Fibroblast of skin of right quadriceps (primary cell): ENCODE measurements at regions not wholly inside any gene's neighbourhood (a gene's known extent, or its start where the extent isn't known, plus 50 kb on each side); places are given as distances from the start of the nearest gene placed in this dataset.

ENCODE experiments used
- DNase-seq: peaks from one replicate; pipeline ENCODE4 v3.0.0-alpha.2; 2013

DNA sequence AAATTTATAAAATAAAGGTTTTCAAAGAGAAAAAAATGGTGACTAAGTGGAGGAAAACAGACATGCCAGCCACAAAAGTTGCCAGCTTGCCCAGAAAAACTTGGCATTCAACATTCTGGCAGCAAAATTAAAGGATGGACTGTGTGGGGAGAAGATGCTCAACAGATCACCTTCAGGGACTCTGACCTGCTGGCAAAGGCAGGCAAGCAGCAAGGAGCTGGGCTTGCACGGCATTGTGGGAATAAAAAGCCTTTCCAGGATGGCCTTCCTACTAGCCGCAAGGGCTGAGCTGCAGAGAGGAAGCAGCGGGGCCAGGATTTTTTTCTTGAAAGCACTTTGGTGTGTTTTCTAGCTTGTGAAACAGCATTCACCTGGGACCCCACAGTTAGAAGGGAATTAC, 101.9 kb upstream of the CACNA2D3 start:
- DNase-seq = no peak

DNA sequence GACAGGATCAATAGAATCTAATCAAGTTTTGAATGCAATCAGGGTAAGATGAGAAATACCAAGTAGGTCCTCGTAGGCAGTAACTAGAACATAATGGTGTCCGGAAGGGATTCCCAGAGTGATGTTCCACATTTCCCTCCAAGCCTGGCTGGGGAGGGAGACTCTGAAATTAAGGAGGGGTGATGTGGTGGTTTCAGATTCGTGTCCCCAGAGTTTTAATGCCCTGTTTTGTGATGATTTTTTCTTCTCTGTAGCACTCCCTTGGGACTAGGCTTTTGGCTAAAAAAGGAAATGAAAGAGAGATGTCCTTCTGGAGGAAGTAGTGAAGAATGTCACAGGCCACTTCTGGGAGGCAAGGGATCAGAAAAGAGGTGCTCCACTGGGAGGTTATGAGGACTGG, 108.3 kb upstream of the CACNA2D3 start:
- DNase-seq = no peak

GRCh38 chr3:54008744-54009143, 113.6 kb upstream of the CACNA2D3 start:
- no peak for DNase-seq

DNA sequence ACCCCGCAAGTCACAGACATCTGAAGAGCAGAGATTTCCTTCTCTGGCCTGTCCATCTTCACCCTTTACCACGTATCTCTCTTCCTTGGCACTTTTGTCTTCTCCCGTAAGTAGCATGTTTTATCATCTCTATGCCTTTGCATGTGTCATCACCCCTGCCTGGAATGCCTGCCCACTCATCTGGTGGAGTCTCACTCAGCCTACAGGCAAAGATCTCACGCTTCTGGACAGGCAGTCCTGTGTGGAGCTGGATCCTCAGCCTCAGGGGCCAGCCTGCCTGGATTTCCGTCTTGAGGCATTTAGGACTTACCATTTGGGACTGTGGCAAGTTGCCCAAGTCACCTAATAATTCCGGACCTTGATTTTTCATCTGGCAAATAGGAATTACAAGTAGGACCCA, 114.3 kb upstream of the CACNA2D3 start:
- DNase-seq = no peak

- no peak for DNase-seq
Measured at GRCh38 chr3:54004335-54004734, 112.7 kb upstream of the SELENOK start.

DNA sequence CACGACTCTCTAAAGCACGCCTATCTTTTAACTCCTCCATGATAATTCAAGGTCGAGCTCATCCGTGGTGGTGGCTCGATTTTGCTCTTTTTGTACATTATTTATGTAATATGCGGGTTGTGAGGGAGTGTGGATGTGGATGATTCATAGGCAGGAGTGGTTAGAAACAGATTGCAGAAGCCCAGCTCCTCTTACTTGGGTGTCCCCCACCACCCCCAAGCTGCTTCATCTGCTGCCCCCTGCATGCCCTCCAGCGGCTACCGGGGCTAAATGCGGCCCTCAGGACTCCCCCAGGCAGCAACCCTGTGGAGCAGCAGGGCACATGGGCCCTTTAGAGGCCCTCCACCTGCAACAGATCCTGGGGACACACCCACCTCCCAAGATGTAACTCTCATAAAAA, 111.5 kb upstream of the SELENOK start:
- no peak for DNase-seq

GRCh38 chr3:53999725-54000124, 108.1 kb upstream of the SELENOK start:
- no peak for DNase-seq

DNA sequence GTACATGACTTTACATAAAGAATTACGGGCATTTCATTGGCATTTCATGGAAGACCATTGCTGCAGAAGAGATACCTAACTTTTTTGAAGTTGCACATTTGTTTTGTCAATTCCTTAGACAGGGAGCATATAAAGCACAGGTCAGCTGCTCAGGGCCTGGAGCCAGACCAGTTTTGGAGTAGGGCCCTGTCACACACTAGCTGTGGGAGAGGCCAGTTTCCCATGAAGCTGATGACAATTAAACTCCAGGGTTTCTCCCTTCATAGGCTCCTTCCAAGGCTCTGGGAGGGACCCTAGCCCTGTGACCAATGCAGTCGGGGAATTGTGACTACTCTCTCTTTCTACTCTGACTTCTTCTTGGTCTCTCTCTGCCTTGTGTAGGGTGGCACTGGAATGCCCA, 107.3 kb upstream of the SELENOK start:
- DNase-seq = no peak

DNA sequence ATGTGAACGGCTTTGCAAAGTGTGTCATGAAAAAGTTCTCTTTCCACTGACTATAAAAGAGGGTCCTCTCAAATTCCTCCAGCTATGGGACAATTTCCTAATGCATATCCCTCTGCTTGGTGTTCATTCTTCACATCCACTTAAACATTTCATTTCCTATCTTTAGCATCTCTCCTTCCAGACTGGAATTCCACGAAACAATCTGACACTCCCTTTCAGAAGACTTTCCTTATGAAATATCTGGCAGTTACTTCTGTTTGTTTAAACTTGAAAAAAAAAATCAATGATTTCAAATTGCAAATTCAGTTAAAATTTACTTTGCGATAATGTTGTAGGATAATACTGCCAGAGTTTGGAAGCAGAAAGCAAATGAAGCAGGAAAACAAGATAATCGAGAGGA, 105.8 kb upstream of the SELENOK start:
- DNase-seq = no peak

DNA sequence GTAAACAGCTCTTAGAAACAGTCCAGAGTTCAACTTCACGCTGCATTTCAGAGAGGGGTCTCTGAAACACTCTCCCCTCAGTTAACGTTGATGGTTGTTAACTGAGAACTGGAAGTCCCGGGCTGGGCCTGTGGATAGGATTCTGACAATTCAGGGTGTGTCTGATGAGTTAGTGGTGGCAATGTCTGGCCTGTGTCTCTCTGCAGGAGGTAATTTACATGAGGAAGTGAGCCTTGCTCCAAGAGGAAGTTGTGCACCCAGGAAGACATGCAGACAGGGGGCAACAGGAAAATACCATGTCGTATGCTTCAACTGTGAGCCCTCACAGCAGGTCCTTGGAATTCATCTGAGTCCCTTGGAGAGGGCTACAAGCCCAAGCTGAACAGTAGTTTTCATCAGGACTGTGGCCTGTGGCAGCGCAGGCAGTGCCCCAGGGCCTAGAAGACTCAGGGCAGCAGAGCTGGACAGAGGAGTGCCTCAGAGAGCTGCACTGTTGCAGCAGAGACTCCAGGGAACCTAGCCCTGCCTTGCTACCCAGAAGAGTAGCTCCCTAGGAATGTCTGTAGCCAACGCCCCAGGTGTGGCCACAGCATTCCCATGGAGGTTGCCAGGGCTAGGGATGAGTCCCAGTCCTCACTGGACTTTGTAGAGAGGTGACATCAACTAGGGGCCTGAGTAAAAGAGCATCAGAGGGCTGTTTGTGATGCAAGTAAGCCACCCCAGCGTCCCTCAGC, 104.6 kb upstream of the SELENOK start:
- DNase-seq = no peak

DNA sequence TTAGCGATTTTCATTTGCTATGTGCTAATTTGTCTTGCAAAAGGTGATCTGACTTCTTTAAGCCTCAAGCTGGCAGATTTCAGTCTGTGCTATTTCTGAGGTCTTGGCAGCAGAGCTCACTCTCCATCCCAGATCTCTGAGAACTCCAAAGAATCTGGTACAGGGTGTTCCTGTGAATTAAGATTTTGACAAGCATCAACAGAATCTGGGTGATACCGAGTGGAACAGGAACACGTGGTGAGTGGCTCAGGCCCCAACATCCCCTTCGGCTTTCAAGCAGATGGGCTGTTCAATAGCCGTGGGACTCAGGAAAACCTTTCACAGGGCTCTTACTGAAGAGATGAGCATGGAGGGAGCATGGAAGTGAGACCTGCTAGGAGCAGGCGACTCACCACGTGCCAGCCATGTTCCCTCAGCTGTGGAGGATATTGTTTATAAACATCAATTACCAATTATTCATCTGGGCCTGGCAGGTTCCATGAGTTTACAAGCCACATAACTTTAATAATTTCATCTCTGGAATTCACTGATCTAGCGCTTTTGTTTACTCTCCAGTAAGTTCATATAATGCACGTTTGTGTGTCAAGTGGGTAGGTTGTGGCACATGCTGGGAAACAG, 103.4 kb upstream of the SELENOK start:
- no peak for DNase-seq

DNA sequence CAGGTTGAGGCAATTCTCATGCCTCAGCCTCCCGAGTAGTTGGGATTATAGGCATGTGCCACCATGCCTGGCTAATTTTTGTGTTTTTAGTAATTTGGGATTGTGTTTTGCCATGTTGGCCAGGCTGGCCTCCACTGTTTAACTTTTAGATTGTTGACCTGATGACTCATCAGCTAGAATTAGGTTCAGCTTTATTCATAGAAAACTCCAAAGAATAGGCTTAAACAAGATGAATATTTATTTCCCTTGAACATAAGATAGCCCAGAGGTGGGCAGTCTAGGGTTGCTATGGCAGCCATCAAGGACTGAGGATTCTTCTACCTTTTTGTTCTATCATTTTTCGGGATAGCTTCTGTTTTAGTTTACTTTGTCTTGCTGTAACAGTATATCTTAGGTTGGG, 99.6 kb upstream of the SELENOK start:
- DNase-seq = no peak

DNA sequence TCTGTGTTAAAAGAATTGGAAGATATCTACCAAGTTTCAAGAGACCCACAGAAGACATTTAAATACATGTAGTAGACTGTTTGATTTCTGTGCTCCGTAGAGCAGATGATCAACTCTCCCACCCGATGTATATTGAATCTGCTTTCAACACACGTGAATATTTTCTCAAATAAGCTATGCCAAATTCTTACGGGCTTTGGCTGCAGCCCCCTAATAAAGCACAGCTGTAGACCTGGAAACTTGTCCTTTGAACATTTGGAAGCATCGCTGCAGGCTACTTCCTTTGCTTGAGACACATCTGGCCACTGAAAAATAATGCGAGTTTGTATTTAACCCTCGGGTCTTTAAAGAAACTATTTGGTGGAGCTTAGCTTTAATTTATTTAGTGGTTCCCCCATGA, 98.3 kb upstream of the SELENOK start:
- DNase-seq = no peak

DNA sequence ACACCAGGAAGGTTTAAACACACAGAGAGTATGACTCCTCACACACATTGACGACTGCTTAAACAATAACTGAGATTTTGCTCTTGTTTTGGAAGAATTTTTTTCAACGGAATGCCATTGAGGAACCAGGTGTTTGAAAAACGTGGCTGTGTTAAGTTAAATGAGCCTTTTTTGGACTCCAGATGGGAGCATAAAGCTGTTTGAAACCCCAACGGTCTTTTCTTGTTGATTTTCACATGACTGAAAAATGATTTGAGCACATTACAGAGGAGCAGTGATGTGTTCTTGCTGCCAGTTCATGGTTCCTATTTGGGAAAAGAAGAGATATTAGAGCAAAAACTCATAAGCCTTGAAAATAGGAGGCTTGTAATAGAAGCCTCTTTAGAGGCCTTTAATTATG, 97.8 kb upstream of the SELENOK start:
- DNase-seq = no peak

- no peak for DNase-seq
Measured at GRCh38 chr3:53978386-53978785, 86.7 kb upstream of the SELENOK start.

DNA sequence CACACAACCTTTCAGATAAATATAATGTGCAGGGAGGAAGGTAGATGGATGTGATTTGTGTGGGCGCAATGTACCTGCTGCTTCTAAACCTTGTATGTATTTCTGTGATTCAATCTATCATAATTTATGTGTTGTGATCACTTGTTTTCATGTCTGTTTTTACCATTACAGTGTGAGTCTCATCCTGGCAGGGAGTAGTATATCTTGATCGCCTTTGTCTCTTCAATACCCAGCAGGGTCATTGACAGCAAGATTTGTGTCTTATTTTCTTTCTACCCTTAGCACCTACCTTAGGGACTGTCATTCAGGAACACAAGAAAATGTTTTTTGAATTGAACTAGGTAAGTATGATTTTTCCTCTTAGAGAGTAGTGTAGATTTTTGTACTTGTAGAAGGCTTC, 83.7 kb upstream of the SELENOK start:
- DNase-seq = no peak

- DNase-seq = no peak
Measured at GRCh38 chr3:53974324-53974723, 82.7 kb upstream of the SELENOK start.

DNA sequence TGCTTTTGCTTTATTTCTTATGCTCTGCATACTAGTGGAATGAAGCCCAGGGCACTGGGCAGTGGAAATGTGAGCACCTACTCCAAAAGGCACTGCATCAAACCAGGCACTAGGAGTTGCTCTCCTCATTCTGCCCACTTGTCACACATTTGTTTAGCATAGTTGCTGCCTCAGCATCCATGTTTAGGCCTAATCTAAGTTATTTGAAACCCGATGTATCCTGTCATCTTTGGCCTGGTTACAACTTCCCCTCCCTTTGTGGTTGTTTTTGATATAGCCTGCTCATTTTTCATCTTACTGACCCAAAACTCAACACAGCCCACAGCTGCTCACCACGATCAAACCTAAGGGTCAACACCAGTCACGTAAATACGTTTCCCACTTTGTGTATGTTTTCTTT, 82.2 kb upstream of the SELENOK start:
- no peak for DNase-seq

GRCh38 chr3:53970661-53971060, 79.0 kb upstream of the SELENOK start:
- no peak for DNase-seq

GRCh38 chr3:53969086-53969485, 77.4 kb upstream of the SELENOK start:
- no peak for DNase-seq

DNA sequence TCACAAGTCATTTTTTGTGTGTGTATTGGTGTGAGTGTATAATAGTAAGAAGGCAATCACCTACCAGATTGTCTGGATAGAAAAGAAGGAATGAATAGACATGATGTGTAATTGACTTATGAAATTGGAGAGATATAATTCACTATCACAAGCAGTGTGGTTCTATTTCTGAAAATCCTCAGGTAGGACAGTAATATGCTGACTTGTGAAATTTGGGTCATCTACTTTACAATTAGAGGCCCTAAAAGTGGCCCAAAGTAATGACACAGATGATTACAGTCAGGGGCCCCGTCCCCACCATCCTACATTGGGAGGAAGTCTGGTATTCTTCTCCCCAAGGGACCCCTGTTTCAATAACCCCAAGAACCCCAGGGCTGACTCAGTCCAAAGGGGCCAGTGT, 73.6 kb upstream of the SELENOK start:
- no peak for DNase-seq

DNA sequence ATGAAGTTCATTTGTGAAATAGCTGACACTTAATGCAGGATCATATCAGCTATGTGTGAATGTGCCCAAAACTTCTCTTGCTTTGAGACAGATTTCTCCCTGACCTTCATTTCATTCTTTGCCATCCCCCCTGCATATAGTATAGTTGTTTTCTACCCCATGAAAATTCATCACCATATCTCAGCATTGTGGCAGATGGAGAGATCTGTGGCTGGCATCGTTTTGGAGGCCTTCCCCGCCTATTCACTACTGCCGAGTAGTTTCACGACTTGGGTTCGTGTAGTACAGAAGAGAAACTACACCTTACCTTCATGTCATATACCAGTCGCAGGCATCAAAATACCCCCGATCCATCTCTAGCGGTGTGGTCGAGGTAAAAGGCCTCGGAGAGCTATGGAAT, 66.2 kb upstream of the SELENOK start:
- DNase-seq = no peak

GRCh38 chr3:53956586-53956985, 64.9 kb upstream of the SELENOK start:
- no peak for DNase-seq

GRCh38 chr3:53949541-53949940, 57.9 kb upstream of the SELENOK start:
- no peak for DNase-seq

GRCh38 chr3:53948174-53948573, 56.5 kb upstream of the SELENOK start:
- no peak for DNase-seq
